Ecto neural progenitor cell (in vitro differentiated cells): ENCODE measurements at regions not wholly inside any gene's neighbourhood (a gene's known extent, or its start where the extent isn't known, plus 50 kb on each side); places are given as distances from the start of the nearest gene placed in this dataset.
A peak's percentile ranks its signal among the peaks of the same experiment; 100 is the strongest.

Experiments
- DNase-seq: peaks from one replicate; pipeline ENCODE4 v3.0.0-alpha.2; 2018; ENCODE audit warnings: low spot score

- no peak for DNase-seq
Observed at GRCh38 chr4:18860836-18861530, 839.4 kb upstream of the LCORL start.

- DNase-seq, result peak; percentile 54
Observed at GRCh38 chr4:18859468-18859867, 837.9 kb upstream of the LCORL start.

GRCh38 chr4:18858229-18858922, 836.8 kb upstream of the LCORL start:
- no peak for DNase-seq

- DNase-seq, result no peak
Observed at GRCh38 chr4:18850867-18851266, 829.3 kb upstream of the LCORL start.

- no peak for DNase-seq
Observed at GRCh38 chr4:18847249-18847890, 825.8 kb upstream of the LCORL start.

GRCh38 chr4:18846313-18846712, 824.8 kb upstream of the LCORL start:
- no peak for DNase-seq

GRCh38 chr4:18844726-18845125, 823.2 kb upstream of the LCORL start:
- DNase-seq, result no peak

- no peak for DNase-seq
Observed at GRCh38 chr4:18842431-18842830, 820.9 kb upstream of the LCORL start.

- DNase-seq, result no peak
Observed at GRCh38 chr4:18840481-18840880, 818.9 kb upstream of the LCORL start.

- no peak for DNase-seq
Observed at GRCh38 chr4:18816228-18816895, 794.8 kb upstream of the LCORL start.

GRCh38 chr4:18815779-18816173, 794.2 kb upstream of the LCORL start:
- DNase-seq, result no peak

- DNase-seq, result no peak
Observed at GRCh38 chr4:18815081-18815778, 793.7 kb upstream of the LCORL start.

GRCh38 chr4:18813771-18814170, 792.2 kb upstream of the LCORL start:
- no peak for DNase-seq

- no peak for DNase-seq
Observed at GRCh38 chr4:18813055-18813454, 791.5 kb upstream of the LCORL start.

- DNase-seq, result no peak
Observed at GRCh38 chr4:18803781-18804180, 782.2 kb upstream of the LCORL start.

GRCh38 chr4:18798123-18798522, 776.6 kb upstream of the LCORL start:
- no peak for DNase-seq

- no peak for DNase-seq
Observed at GRCh38 chr4:18795794-18796193, 774.2 kb upstream of the LCORL start.

GRCh38 chr4:18777190-18777930, 755.8 kb upstream of the LCORL start:
- no peak for DNase-seq

GRCh38 chr4:18767921-18768320, 746.4 kb upstream of the LCORL start:
- DNase-seq, result no peak

GRCh38 chr4:18756671-18757070, 735.1 kb upstream of the LCORL start:
- DNase-seq, result no peak

GRCh38 chr4:18754180-18754579, 732.6 kb upstream of the LCORL start:
- DNase-seq, result no peak
